Fibroblast of pulmonary artery (primary cell): ENCODE measurements at regions not wholly inside any gene's neighbourhood (a gene's known extent, or its start where the extent isn't known, plus 50 kb on each side); places are given as distances from the start of the nearest gene placed in this dataset.

Experiments
- DNase-seq: peaks from one replicate; pipeline ENCODE4 v3.0.0-alpha.2; 2010; ENCODE audit warnings: low read depth
- H3K4me3 ChIP-seq: replicated peaks from 2 replicates; pipeline ENCODE4 v1.5.1; 2011; ENCODE audit warnings: low read depth, mild to moderate bottlenecking, control low read depth, low read length, moderate library complexity
- TF ChIP-seq, protein P1 (sequence below): IDR thresholded peaks from 2 replicates; pipeline ENCODE4 v1.5.1; 2011; ENCODE audit warnings: mild to moderate bottlenecking, control low read depth, low read length, inconsistent platforms; ENCODE audit errors: missing control alignments

DNA sequence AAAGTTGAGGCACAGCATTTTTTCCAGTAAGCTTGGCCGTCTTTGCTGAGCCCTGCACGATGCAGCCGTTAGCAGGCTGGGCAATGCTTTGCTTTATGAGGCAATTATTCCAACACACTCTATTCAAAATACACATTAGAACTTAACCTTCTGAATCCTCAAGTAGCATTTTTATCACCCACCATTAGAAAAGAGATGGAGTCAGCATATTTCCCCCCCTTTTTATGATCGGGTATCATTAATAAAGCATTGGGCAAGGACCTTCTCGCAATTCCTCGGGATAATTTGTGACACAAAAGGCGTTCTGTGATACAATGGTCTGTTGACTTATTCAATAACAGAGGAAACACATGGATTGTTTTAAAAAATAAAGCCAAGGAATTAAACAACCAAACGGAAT is 374.5 kb upstream of the RBFOX1 start:
- no peak for DNase-seq

DNA sequence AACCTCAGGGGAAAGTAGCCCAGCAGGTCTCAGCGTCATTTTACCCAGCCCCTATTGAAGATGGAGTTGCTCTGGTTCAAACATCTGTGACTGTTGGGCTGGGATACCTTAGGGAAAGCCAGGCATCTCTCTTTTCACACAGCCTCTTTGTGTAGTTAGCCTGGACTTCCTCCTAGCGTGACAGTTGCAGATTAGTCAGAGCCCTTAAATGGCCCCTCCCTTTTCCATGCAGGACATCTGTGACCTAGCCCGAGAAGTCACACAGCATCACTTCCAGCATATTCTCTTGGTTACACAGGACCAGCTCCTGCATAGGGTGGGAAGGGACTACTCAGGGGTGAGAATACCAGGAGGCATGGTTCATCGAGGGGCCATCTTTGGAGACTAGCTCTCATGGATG is 375.0 kb upstream of the RBFOX1 start:
- TF ChIP-seq, protein P1, sequence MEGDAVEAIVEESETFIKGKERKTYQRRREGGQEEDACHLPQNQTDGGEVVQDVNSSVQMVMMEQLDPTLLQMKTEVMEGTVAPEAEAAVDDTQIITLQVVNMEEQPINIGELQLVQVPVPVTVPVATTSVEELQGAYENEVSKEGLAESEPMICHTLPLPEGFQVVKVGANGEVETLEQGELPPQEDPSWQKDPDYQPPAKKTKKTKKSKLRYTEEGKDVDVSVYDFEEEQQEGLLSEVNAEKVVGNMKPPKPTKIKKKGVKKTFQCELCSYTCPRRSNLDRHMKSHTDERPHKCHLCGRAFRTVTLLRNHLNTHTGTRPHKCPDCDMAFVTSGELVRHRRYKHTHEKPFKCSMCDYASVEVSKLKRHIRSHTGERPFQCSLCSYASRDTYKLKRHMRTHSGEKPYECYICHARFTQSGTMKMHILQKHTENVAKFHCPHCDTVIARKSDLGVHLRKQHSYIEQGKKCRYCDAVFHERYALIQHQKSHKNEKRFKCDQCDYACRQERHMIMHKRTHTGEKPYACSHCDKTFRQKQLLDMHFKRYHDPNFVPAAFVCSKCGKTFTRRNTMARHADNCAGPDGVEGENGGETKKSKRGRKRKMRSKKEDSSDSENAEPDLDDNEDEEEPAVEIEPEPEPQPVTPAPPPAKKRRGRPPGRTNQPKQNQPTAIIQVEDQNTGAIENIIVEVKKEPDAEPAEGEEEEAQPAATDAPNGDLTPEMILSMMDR: no peak
- H3K4me3 ChIP-seq: no peak overlapping the region
- DNase-seq: no peak

More for the DNA sequence above, 374.5 kb upstream of the RBFOX1 start:
- TF ChIP-seq, protein P1: no peak
- no peak overlapping the region for H3K4me3 ChIP-seq

DNA sequence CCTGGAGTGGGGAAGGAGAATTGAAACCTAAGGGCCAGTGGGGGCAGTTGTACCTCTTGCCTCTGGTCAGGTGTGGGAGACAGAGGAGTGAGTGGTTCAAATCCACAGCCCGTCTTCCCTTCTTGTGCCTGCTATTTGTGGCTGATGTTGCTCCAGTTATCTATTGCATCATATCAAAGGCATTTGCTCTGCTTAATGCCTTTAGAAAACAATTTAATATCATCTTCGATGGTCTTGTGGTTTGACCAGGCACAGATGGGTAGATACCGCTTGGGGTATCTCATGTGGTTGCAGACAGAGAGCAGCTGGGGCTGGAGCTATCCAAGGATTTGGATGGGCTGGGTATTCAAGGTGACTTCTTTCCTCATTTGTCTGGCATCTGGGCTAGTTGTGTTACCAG is 376.1 kb upstream of the RBFOX1 start:
- DNase-seq: no peak
- TF ChIP-seq, protein P1: no peak

DNA sequence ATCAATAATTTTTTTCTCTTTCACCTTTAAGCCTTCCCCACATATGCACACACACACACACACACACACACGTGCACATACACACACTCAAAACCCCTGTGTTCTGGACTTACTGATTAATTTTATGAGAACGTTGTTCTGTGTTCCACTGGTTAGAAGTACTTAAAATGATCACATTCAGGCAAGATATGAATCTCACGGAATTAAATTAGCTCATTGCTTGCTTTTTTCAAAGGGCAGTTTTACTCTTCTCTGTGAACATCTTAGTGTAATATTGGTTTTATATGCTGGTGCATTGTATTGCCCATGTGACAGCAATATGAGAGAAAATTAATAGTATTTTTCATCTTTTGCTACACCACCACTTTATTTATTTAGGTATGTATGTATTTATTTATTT is 377.3 kb upstream of the RBFOX1 start:
- TF ChIP-seq, protein P1: no peak
- no peak for DNase-seq
- H3K4me3 ChIP-seq: no peak overlapping the region

More for the DNA sequence above, 376.1 kb upstream of the RBFOX1 start:
- H3K4me3 ChIP-seq: no peak overlapping the region

DNA sequence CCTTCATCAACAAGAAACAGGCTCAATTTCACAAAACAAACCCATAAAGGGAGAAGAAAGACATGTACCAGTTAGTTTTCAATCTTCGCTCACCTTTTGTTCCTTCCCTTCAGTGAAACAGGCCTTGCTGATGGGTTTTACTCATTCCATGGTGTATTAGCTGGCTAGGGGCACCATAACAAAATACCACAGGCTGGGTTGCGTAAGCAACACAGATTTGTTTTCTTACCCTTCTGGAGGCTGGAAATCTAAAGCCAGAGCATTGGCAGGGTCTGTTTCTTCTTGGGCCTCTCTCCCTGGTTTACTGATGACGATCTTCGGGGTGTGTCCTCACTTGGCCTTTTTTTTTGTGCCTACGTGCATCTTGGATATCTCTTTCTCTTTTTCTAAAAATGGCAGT is 383.4 kb upstream of the RBFOX1 start:
- TF ChIP-seq, protein P1: no peak
- no peak for DNase-seq
- no peak overlapping the region for H3K4me3 ChIP-seq

DNA sequence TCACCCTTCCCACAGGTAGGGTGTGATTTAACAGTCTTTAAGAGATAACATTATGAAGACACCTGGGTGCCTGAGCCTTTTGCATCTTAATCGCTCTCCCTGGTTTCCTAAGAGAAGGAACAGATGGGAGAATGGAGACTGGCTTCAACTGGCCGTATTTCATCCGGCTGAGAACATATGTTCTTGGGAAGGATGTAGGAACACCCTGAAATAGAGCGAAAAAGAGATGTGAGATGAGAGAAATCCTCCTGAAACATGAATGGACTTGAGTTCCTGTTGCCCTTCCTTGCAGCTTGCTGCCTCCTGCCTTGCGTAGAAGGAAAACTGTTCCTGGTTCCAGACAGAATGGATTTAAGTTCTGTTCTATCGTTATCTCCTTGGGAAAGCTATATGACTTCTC is 385.4 kb upstream of the RBFOX1 start:
- TF ChIP-seq, protein P1: no peak
- no peak overlapping the region for H3K4me3 ChIP-seq
- no peak for DNase-seq

DNA sequence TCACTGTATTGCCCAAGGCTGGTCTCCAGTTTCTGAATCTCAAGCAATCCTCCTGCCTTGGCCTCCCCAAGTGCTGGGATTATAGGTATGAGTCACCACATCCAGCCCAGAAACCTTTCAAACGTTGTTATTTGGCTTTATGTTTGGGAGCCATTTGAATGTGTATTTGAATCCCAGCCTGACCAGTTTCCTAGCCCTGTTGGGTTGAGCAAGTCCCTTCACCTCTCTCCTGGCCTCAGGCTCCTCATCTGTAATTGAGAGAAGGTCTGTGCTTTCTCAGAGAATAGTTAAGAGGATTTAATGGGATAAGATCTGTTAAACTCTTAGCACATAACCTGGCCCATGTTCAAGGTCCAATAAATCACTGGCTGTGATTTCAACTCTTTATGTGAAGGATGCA is 385.8 kb upstream of the RBFOX1 start:
- TF ChIP-seq, protein P1: no peak
- DNase-seq: no peak
- no peak overlapping the region for H3K4me3 ChIP-seq
